ENCODE measurements at regions not wholly inside any gene's neighbourhood (a gene's known extent, or its start where the extent isn't known, plus 50 kb on each side); places are given as distances from the start of the nearest gene placed in this dataset.

- Histone ChIP-seq H3K9ac (ENCODE audit: control insufficient read depth, insufficient read depth, low read length) (no peak overlapping the region), H4K20me1 (ENCODE audit: control insufficient read depth, insufficient read depth) (no peaks in the 10 kb centered on the region), H2AFZ (ENCODE audit: control insufficient read depth, low read depth, low read length) (peak overlapping the region; percentile 34), H3K4me2 (ENCODE audit: control insufficient read depth, insufficient read depth) (peak overlapping the region; percentile 9; the same call in 1 of the 2 replicates), H3K4me3 (no peak overlapping the region; the same call in 1 of the 2 replicates), H3K4me1 (ENCODE audit: control insufficient read depth, insufficient read depth, low read length) (peaks cover 30% of the 10 kb centered on the region), H3K36me3 (ENCODE audit: control insufficient read depth in 2 of 2, insufficient read depth in 2 of 2, low read length in 1 of 2) (no peaks in the 10 kb centered on the region), H3K27ac (ENCODE audit: control insufficient read depth, insufficient read depth) (peak overlapping the region; percentile 69), H3K79me2 (ENCODE audit: control insufficient read depth, insufficient read depth, low read length) (no peaks in the 10 kb centered on the region), H3K27me3 (replicated peaks in 1 of 2; ENCODE audit: control insufficient read depth in 2 of 2, insufficient read depth in 2 of 2, low read length in 1 of 2) (no peaks in the 10 kb centered on the region), H3K9me3 (replicated peaks; ENCODE audit: control insufficient read depth, insufficient read depth, low read length) (no peaks in the 10 kb centered on the region)
- ChIA-PET CTCF (interaction anchor here (0.9 to 2.3 kb wide), 8 partner anchors 10 to 226 kb away, joined by 3 to 32 read pairs (median 3); no protein-coding TSS in a partner anchor), RAD21 (ENCODE audit: unreplicated experiment) (interaction anchor here (1.1 to 2.3 kb wide), 9 partner anchors 7 to 417 kb away, joined by 3 to 22 read pairs (median 7); partner anchors contain the start of genes ID2 and MBOAT2), POLR2A (interaction anchor here (1.4 to 1.8 kb wide), 3 partner anchors 7 to 115 kb away, joined by 4 to 7 read pairs (median 5); partner anchors contain the start of gene MBOAT2), SMC1A (ENCODE audit: uncharacterized antibody, unreplicated experiment) (interaction anchor here (0.8 to 1.6 kb wide), 9 partner anchors 15 to 306 kb away, joined by 3 to 6 read pairs (median 3); no protein-coding TSS in a partner anchor)
- ATAC-seq (peak; percentile 82), FAIRE-seq (peak; percentile 98), DNase-seq (ENCODE audit: low read depth, low spot score) (peak; percentile 76)
- in situ Hi-C loops (cut with MboI), result no loop called here
- BruUV-seq (replicated peaks), result no TSS peak
- WGBS (ENCODE audit: insufficient coverage, insufficient replicate concordance, low lambda C conversion rate, missing lambda C conversion rate), result 10% methylated on average over 9 of the region's 9 CpGs
- intact Hi-C loops (cut with micrococcal nuclease; ENCODE audit: unreplicated experiment), result no loop called here
- no peak for TF ChIP-seq MYC (IDR thresholded peaks at IDR 0.05; ENCODE audit: insufficient read depth, insufficient read length, insufficient replicate concordance, low read length, severe bottlenecking)
- no peak for TF ChIP-seq STAT1 (conservative IDR thresholded peaks at IDR 0.05)
- 0 out of 2 replicates have a peak, but pooled peaks have one; percentile 3 for TF ChIP-seq ATF3 (IDR thresholded peaks at IDR 0.05; ENCODE audit: borderline replicate concordance, extremely low read depth, low read depth, low read length)
- peak; percentile 39; the same call in 1 of the 2 replicates for TF ChIP-seq CREM (IDR thresholded peaks at IDR 0.05; ENCODE audit: low read depth)
- no peak for TF ChIP-seq ZSCAN29 (IDR thresholded peaks at IDR 0.05)
- TF ChIP-seq TAF1 (IDR thresholded peaks at IDR 0.05; ENCODE audit: borderline replicate concordance, low read depth, low read length), result no peak
- no peak for TF ChIP-seq PML (IDR thresholded peaks at IDR 0.05; ENCODE audit: low read length)
- TF ChIP-seq NR2C1 (IDR thresholded peaks at IDR 0.05), result no peak
- no peak for TF ChIP-seq ESRRA (IDR thresholded peaks at IDR 0.05; ENCODE audit: low read length)
- TF ChIP-seq GABPA (IDR thresholded peaks at IDR 0.05; ENCODE audit: low read depth), result no peak
- TF ChIP-seq BCL11A (IDR thresholded peaks at IDR 0.05; ENCODE audit: low read depth, low read length), result peak; percentile 87
- TF ChIP-seq POLR2AphosphoS2 (IDR thresholded peaks at IDR 0.05; ENCODE audit: low read depth, low read length), result no peak
- no peak for TF ChIP-seq SUPT20H (IDR thresholded peaks at IDR 0.05; ENCODE audit: borderline replicate concordance, control insufficient read depth, low read depth, low read length)
- TF ChIP-seq PAX5 (IDR thresholded peaks at IDR 0.05; ENCODE audit: borderline replicate concordance, low read depth, low read length), result peak; percentile 94
- TF ChIP-seq NR2F1 (conservative IDR thresholded peaks at IDR 0.05), result peak; percentile 91
- TF ChIP-seq POLR2AphosphoS5 (IDR thresholded peaks at IDR 0.05; ENCODE audit: low read length), result 0 out of 2 replicates have a peak, but pooled peaks have one; percentile 23
- TF ChIP-seq NR2C2 (IDR thresholded peaks at IDR 0.05; ENCODE audit: borderline replicate concordance, control insufficient read depth, insufficient read length, low read depth), result no peak
- 0 out of 4 replicates have a peak, but pooled peaks of 1 of the 2 experiments have one; percentile 27 for TF ChIP-seq CEBPB (IDR thresholded peaks at IDR 0.05; ENCODE audit: borderline replicate concordance in 1 of 2, low read depth in 2 of 2, low read length in 2 of 2)
- no peak for TF ChIP-seq SIX5 (IDR thresholded peaks at IDR 0.05; ENCODE audit: low read depth, low read length, severe bottlenecking)
- TF ChIP-seq RELA (IDR thresholded peaks at IDR 0.05; ENCODE audit: borderline replicate concordance, partially characterized antibody), result no peak
- no peak for TF ChIP-seq STAT3 (IDR thresholded peaks at IDR 0.05; ENCODE audit: low read depth, low read length)
- TF ChIP-seq, protein P1, sequence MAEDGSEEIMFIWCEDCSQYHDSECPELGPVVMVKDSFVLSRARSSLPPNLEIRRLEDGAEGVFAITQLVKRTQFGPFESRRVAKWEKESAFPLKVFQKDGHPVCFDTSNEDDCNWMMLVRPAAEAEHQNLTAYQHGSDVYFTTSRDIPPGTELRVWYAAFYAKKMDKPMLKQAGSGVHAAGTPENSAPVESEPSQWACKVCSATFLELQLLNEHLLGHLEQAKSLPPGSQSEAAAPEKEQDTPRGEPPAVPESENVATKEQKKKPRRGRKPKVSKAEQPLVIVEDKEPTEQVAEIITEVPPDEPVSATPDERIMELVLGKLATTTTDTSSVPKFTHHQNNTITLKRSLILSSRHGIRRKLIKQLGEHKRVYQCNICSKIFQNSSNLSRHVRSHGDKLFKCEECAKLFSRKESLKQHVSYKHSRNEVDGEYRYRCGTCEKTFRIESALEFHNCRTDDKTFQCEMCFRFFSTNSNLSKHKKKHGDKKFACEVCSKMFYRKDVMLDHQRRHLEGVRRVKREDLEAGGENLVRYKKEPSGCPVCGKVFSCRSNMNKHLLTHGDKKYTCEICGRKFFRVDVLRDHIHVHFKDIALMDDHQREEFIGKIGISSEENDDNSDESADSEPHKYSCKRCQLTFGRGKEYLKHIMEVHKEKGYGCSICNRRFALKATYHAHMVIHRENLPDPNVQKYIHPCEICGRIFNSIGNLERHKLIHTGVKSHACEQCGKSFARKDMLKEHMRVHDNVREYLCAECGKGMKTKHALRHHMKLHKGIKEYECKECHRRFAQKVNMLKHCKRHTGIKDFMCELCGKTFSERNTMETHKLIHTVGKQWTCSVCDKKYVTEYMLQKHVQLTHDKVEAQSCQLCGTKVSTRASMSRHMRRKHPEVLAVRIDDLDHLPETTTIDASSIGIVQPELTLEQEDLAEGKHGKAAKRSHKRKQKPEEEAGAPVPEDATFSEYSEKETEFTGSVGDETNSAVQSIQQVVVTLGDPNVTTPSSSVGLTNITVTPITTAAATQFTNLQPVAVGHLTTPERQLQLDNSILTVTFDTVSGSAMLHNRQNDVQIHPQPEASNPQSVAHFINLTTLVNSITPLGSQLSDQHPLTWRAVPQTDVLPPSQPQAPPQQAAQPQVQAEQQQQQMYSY (CRISPR knock-in tag; IDR thresholded peaks at IDR 0.05), result no peak
- peak; percentile 84 for TF ChIP-seq MTA2 (IDR thresholded peaks at IDR 0.05; ENCODE audit: low read depth)
These were observed 95.9 kb upstream of the MBOAT2 start for GRCh38 chr2:9099341-9099751.
